DMS 273 (cell line): ENCODE measurements at regions not wholly inside any gene's neighbourhood (a gene's known extent, or its start where the extent isn't known, plus 50 kb on each side); places are given as distances from the start of the nearest gene placed in this dataset.
"Not testable (repeated sequence)": the region's sequence is repeated elsewhere in the genome, so short reads cannot be mapped to it uniquely, and the experiment has no call there.

Source experiments
- DNase-seq: peaks from one replicate; lab custom pipeline; 2025; ENCODE audit not compliant: unreplicated experiment; lab: John Stamatoyannopoulos, UW

DNA sequence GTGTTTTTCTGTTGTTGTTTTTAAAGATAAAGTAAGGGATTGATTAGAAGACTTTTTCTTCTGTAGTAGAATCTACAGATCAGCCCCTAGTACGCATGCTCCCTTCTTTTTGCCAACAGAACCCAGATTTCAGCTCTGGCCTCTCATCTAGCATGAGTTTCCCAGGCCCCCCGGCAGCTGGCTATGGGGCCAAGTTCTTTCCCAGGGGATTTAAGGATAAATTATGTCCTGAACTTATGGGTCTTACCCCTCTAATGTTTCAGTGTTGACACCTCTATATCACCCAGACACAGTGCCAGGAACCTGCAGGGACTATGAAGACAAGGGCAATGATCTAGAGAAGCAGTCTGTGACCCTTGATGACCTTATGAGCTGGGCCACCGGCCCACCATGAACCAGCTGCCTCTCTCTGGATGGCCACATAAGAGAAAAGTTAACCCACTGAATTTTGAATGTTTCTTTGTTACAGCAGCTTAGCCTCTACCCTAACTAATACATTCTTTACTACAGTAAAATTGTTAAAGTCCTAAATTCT, 150.5 kb downstream of the UNC5CL start:
- DNase-seq: peak; percentile 9

GRCh38 chr6:40887792-40888340, 151.2 kb downstream of the UNC5CL start:
- DNase-seq: no peak

GRCh38 chr6:40887079-40887791, 151.8 kb downstream of the UNC5CL start:
- no peak for DNase-seq

GRCh38 chr6:40885139-40885774, 153.8 kb downstream of the UNC5CL start:
- DNase-seq: no peak

GRCh38 chr6:40882323-40882997, 156.6 kb downstream of the UNC5CL start:
- peak; percentile 31 for DNase-seq

DNA sequence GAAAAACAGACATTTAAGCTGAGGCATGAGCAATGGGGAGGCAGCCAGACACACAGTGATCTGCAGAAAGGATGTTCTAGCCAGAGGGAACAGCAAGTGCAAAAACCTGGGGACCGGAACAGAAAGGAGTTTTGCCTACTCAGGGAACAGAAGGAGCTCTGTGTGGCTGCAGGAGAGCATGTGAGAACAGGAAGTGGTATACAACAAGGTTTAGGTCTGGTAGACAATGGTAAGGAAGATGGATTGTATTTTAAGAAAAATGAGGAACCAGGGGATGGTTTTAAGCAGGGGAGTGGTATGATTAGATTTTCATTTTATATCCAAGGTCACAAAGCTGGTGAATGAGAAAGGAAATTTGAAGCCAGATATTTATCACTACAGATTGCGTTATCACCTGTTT, 157.5 kb downstream of the UNC5CL start:
- no peak for DNase-seq

DNA sequence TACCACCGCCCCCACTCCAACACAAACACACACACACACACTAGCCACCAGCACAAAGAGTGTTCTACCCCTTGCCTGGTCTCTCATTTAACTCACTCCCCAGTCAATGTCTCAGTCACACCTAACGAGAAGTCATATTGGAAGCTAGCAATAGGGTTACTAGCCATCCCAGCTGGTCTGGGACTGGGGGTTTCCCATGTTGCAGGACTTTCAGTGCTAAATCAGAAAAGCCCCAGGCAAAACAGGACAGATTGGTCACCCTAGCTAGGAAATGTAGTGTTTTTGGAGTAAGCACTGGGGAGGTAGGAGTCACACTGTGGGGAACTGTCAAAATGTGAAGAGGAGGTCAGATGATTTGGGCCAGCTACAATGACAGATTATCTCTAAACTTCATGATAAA, 158.1 kb downstream of the UNC5CL start:
- no peak for DNase-seq

DNA sequence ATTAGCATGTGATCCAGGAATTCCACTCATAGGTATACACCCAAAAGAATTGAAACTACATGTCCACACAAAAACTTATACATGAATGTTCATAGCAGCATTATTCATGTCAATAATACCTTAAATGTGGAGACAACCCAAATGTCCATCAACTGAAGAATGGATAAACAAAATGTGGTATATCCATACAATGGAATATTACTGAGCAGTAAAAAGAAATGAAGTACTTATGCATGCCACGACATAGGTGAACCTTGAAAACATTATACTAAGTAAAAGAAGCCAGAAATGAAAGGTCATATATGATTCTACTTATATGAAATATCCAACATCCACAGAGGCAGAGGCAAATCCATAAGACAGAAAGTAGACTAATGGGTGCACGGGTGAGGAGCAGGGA, 159.9 kb downstream of the UNC5CL start:
- no peak for DNase-seq

- no peak for DNase-seq
Observed at GRCh38 chr6:40877362-40877761, 161.7 kb downstream of the UNC5CL start.

- DNase-seq: no peak
Observed at GRCh38 chr6:40876336-40876735, 162.7 kb downstream of the UNC5CL start.

DNA sequence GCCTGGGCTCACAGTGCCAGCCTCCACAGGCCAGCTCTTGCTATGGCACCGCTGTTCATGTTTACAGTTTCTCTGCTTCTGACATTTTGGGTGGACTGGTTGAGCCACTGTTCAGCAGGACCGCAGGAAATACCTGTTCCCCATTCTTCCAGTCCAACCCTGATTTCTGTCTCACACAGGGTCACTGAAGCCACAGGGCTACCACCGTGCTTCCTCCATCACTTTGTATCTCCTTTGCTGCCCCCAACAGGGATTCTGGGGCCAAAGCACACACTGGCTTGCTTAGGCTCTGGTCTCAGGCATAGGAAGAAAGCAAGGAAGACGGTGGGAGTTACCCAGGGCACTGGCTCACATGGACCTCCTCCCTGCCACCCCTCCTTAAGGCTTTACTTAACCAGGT, 164.5 kb downstream of the UNC5CL start:
- peak; percentile 45 for DNase-seq

DNA sequence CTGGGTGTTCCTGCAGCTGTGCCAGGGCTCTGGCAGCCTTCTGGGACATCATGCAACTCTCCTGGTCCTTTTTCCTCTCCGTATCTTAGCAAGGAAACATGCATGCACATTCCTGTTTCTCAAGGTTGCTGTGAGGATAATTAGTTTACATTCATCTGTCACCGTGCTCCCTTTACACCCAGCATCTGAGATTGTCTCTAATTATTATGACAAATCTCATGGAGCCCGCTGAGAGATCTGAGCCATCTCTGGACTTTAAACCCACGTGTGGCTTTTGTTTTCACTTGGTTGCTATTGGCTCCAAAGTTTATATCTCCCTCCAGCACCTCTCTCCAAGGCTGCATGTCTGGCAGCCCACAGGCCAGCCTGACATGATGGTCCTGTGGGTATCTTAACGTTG, 167.6 kb downstream of the UNC5CL start:
- no peak for DNase-seq

GRCh38 chr6:40868089-40868865, 170.7 kb downstream of the UNC5CL start:
- not testable (repeated sequence) for DNase-seq

DNA sequence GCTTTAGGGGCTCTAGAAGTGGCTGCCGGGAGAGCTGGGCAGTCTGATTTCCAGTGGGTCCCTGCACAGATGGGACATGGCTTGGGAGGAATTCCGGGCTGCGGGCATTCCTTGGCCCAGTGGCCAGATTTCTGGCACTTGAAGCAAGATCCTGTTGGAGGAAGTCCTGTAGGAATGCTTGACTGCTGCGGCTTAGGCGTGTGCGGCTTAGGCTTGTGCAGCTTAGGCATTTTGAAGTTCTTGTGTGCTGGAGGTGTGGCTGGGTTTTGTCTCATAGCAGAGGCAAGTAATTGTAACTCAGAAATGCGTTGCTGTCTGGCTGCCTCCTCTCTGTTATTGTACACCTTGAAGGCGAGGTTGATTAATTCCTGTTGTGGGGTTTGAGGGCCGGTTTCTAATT, 171.5 kb downstream of the UNC5CL start:
- DNase-seq: not testable (repeated sequence)

- DNase-seq: not testable (repeated sequence)
Observed at GRCh38 chr6:40865259-40865658, 173.8 kb downstream of the UNC5CL start.

DNA sequence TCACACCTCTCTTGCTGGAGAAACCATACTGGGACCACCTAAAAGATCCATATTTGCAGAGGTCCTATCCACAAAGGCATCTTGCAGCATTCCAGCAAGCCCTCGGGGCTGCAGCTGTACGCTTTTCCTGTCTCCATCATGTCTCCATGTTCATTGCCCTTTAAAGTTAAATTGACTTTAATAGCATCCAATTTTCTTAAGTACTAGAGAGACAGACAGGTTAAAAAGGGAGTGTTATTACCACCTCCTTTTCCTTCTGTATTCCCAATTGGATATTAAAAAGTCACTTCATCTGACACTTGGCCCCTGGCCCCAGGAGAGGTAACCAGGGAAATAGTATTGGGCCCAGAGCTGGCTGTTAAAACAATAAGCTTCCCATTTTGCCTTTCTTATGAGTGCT, 178.6 kb downstream of the UNC5CL start:
- no peak for DNase-seq

DNA sequence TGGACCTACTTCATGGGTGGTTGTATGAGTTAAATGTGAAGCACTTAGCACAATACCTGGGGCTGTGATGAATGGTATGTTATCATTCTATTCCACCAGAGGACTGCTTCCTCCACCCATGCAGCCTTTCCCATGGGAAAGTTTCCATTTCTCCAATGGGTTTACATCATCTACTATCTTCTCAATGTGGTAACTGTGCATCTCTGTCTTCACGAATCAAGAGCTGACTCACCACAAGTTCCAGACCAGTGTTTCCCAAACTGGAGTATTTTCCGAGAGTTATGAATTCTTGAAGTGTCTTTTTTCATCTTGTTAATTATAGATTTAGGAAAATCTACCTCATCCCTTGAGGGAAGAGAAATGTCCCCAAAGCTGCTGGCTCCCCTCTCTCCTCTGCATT, 182.8 kb downstream of the UNC5CL start:
- no peak for DNase-seq

GRCh38 chr6:40855168-40855880, 183.7 kb downstream of the UNC5CL start:
- no peak for DNase-seq

DNA sequence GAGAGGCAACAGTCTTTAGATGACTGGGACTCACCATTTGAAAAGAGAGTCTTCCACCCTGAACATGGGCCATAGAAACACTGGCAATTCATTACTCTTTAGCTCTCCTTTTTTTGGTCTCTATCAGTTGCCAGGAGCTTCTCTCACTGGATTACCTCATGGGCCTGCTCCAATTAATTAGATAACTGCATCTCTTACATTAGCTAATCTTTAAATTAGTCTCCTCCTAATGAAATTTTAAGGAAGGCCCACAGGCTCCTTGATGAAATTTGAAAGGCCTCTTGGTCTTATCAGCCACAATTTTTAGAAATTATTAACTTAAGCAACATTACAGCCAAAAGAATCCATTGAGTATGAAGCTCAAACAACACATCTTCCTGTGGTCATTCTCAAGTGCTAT, 184.4 kb downstream of the UNC5CL start:
- DNase-seq: no peak

- DNase-seq: peak; percentile 53
Observed at GRCh38 chr6:40852779-40853373, 186.1 kb downstream of the UNC5CL start.
